ENCODE measurements at regions not wholly inside any gene's neighbourhood (a gene's known extent, or its start where the extent isn't known, plus 50 kb on each side); places are given as distances from the start of the nearest gene placed in this dataset.

DNA sequence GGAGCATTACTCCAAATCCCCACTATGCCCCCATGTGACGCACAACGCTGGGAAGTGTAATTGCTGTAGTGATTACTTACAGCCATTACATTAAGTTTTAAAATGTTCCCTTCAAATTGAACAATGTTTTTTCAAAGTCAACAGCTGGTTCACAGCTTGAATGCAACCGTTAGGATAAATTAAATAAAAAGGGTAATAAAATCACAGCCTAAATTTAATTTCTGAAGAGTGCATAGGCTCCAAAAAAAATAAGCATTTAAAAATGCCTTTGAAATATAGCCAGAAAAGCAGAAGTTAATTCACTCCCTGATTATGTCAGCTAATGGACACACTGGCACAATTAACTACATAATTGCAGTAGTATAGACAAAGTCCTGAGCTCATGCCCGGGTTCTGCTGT, 50.5 kb upstream of the KDM8 start:
- Histone ChIP-seq H3K4me1 (ENCODE audit: insufficient read depth, low read length) (peaks cover 8% of the 10 kb centered on the region), H3K9me3 (ENCODE audit: control insufficient read depth in 1 of 2, low read length in 2 of 2) (no peaks in the 10 kb centered on the region), H3K27ac (ENCODE audit: low read depth, low read length) (no peak overlapping the region), H3K36me3 (ENCODE audit: insufficient read depth, low read length) (no peaks in the 10 kb centered on the region), H3K27me3 (ENCODE audit: insufficient read depth, low read length) (no peaks in the 10 kb centered on the region), H3K4me3 (ENCODE audit: low read length in 2 of 2) (no peak overlapping the region)
- Mint-ChIP-seq H3K4me1 (peaks cover 3 to 9% (median 5%) of the 10 kb centered on the region in 4 donors), H3K9me3 (no peaks in the 10 kb centered on the region), H3K4me3 (no peak overlapping the region), H3K36me3 (no peaks in the 10 kb centered on the region), H3K27me3 (no peaks in the 10 kb centered on the region), H3K27ac (peak overlapping the region in 1 of 7 donors; percentile 47)
- intact Hi-C loops (cut with micrococcal nuclease), result no loop called here
- ChIA-PET CTCF (ENCODE audit: partially characterized antibody) (interaction anchor here (1.0 to 19.0 kb wide), 11 partner anchors 20 to 304 kb away, joined by 3 to 415 read pairs (median 4); no protein-coding TSS in a partner anchor), POLR2A (ENCODE audit: partially characterized antibody) (interaction anchor here (1.6 to 1.8 kb wide), 2 partner anchors 17 to 215 kb away, joined by 4 to 5 read pairs; no protein-coding TSS in a partner anchor)
- DNase-seq, result no peak

All from CD4-positive, alpha-beta memory T cell (primary cell).